Embryonic facial prominence (tissue), 1 donor: ENCODE measurements at regions not wholly inside any gene's neighbourhood (a gene's known extent, or its start where the extent isn't known, plus 50 kb on each side); places are given as distances from the start of the nearest gene placed in this dataset.
"Not testable (repeated sequence)": the region's sequence is repeated elsewhere in the genome, so short reads cannot be mapped to it uniquely, and the experiment has no call there.

Source experiments
- DNase-seq: peaks from one replicate; pipeline ENCODE4 v3.0.0-alpha.2; 2016; ENCODE audit errors: extremely low spot score

DNA sequence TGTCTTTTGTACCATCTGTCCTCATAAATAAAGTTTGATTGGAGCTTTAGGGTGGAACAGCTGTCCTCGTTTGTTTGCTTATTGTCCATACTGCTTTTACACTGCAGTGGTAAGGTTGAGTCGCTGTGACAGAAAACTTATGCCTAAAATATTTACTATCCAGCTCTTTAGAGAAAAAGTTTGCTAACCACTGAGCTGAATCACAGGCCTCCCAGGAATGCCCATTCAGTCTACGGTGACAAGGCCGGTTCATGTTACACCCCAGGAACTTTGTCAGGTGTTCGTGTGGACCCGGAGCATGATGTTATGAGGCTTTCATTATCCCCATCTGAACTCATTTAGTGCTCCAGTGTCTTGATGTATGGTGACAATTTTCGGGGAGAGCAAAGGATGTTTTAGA lies 401.1 kb downstream of the SAMD5 start:
- no peak for DNase-seq

DNA sequence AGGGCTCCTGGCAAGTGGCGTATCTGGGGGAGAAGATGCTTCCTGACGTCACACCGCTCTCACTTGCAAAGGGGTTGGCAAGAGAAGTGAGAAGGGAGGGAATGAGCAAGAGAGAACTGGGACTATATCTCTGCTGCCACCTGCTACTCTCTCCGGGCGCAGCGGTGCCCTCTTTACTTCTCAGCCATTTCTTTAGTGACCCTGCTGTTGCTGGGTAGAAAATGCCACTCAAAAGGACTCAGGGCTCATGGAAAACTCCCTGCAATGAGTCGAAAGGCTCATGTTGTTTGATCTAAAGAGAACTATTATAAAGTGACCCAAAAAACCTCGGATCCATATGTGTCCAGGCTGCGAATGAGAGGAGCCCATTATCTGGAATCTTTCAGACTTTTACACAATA lies 401.8 kb downstream of the SAMD5 start:
- no peak for DNase-seq

DNA sequence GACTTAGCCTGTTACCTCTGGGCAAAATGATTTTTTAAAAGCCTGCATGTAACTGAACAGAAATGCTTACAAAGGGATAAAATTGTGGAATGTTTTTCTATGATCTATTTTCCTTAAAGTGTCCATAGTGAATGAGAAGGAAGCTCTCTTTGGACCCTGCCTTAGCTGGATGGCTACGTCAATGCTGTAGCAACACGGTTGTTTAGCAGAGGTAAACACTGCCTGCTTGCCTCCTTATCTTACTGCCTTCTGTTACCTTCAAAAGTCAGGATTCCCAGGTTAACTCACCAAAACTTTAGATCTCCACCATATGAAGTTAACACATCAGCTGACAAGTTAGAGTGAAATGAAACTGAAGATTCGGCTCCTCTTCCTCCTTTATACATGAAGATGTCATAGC lies 402.6 kb downstream of the SAMD5 start:
- no peak for DNase-seq

DNA sequence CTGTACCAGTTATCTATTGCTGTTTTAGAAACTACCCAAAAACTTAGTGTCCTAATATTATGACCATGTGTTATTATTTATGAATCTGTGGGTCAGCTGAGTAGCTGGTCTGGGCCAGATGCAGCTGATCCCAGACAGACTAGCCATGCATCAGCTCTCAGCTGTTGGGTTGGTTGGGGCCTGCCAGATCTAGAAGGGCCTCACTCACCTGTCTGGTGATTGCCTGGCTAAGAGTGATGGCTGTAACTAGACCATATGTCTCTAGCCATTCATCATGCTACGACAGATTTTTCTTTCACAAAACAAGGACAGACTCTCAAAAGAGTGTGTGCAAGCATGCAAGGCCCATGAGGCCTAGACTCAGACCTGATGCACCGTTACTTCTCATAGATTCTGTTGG lies 403.2 kb downstream of the SAMD5 start:
- no peak for DNase-seq

DNA sequence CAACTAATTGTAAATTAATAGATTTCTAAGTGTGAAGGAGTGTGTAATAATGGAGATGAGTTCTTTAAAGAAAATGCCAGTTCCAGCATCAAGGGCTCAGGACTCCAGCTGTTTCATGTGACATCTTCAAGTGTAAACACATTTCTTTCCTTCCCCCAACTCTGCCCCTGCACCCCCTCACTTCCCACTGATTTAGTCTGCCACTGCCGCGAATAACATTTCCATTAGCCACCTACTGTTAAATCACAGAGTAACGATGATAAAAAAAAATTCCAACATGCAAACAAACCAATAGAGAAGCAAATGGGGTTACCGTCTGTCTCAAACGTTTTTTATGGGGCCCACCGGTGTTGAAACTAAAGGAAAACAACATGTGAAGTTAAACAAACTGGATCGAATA lies 414.3 kb downstream of the SAMD5 start:
- DNase-seq, result no peak

DNA sequence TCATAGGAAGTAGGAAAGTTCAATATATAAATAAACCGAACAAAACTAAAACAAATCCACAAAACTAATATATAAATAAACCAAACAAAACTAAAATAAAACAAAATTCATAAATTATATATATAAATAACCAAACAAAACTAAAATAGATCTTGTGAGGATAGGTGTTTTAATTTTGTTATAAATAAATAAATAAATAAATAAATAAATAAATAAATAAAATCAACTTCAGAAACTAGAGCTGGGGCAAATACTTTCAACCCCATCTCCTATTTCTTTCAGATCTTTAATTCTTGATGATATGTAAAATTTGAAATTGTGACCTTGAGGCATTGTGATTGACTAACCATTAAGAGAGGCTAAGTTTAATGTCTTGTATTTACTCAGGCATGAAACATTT lies 416.1 kb downstream of the SAMD5 start:
- DNase-seq, result no peak

DNA sequence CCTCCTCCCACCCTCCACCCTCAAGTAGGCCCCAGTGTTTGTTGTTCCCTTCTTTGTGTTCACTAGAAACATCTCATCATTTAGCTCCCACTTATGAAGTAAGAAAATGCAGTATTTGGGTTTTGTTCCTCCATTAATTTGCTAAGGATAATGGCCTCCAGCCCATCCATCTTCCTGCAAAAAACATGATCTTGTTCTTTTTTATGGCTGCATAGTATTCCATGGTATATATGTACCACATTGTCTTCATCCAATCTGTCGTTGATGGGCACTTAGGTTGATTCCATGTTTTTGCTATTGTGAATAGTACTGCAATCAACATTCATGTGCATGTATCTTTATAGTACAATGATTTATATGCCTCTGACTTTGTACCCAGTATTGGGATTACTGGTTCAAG lies 416.8 kb upstream of the SASH1 start:
- DNase-seq, result no peak

DNA sequence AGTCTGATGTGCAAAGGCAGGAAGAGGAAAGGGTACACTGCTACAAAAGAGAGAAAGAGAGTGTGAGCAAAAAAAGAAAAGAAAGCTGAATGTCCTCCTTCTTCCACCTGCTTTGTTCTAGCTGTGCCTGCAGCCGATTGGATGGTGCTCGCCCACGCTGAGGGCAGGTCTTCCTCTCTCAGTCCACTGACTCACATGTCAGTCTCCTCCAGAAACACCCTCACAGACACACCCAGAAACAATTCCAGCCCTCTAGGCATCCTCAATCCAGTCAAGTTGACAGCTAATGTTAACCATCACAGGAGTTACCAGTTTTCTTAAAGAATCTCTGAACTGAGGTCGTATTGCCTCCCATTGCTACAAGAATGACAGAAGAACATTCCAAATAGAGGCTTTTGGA lies 411.9 kb upstream of the SASH1 start:
- no peak for DNase-seq

DNA sequence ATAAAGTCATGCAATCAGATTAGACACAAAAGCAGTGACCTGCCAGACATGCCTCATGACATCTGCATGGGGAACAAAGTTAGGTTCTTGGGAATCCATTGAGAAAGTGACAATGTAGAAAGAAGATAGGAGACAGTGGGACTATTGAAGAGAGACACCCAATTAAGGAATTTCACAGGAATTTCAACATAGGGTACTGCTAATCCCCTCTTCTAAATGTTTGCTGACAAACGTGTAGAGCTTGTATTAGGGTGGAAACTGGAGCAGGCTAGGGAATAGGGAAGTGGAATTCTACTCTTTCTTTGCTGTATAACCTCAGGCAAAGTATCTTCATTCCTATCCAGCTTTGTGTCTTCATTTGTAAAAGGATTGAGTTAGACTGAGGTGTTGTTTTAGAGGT lies 409.4 kb upstream of the SASH1 start:
- no peak for DNase-seq

DNA sequence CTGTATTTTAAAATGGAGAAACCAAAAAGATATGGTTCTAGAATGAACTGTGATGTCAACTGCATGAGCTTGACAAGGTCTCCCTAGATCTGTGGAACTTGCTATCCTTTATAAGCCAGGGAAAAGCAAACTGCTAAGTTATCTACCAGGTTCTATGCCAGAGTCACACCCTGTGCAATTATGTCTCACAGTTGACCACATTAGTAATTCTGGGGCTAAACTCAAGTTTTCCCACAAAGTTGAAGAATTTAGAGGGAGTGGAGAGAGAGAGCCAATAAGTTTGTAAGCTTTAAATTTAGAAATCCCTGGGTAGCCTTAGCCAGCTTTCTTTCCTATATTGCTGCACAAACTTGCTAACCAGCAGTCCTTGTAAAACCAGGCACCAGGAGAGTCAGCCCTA lies 407.0 kb upstream of the SASH1 start:
- no peak for DNase-seq

DNA sequence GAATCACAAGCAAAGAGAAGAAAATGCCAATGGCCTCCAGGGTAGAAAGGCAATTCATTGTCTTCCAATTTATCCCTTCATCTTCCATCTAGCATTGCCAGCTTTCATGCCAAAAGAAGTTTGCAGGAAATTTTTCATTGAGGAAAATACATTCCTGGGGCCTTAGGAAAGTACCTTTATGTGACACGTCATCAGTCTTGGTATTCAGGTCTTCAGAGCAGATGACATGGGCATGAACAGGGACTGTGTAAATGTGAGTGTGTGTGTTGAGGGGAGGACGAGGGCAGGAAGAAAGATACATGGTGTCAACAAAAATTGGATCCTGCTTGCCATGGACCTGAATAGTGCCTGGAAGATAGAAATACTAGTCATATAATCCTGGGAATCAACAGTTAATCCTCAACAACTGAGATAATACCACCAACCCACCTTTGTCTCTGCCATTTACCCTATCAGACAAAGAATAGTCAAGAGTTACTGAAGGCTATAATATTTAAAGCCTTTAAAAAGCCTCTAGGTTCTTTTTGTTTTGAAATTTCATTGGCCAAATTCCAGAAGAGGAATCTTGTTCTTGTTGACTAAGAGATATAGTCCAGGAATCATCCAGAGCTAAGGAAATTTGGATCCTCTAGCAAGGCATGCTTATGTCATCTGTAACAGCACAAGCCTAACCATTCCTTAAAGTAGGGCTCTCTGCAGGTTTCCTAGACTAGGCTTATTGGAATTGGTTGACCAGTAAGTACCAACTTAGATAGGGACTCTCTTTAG lies 405.8 kb upstream of the SASH1 start:
- DNase-seq, result no peak

DNA sequence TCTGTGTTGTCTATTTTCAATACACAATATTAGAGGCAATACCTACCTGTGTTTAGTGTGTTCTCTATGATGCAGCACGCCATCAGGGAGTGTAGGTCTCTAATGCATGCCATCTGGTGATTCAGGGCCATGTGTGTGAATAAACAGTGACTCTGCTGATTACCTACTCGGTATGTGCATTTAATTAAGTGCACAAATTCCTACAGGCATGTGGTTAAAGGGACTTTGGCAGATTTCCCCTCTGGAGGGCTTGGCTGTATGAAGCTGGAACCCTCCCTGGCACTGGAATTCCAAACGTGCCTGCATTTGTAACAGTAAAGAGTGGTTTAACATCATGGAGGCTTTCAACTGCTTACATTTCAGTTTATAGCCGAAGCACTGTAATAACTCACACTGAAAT lies 401.5 kb upstream of the SASH1 start:
- peak; percentile 14 for DNase-seq

DNA sequence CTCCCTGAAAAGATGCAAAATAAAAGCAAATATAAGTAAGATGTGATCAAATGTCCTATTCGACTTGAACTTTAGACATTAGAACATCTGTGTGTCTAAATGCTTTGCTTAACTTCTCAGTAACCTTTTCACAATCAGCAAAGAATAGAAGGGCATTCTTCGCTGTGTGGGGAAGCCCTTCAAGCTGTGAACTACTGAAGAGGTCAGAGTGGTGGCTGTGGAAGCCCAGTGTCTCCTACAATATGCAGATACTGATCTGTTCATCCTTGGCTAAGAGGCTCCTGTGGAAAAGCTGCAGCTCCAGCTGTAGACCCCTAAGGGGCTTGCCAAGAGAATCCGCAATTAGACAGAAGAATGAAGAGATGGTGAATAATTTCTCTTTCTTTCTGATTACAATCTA lies 400.3 kb upstream of the SASH1 start:
- no peak for DNase-seq

DNA sequence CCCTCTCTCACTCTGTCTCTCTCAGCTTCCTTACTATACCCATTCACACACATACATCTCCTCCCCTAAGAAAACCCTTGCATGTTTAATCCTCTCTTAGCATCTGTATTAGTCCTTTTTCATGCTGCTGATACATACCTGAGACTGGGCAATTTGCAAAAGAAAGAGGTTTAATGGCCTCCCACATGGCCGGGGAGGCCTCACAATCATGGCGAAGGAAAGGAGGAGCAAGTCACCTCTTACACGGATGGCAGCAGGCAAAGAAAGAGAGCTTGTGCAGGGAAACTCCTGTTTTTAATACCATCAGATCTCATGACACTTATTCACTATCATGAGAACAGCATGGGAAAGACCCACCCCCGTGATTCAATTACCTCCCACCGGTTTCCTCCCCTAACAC lies 398.5 kb upstream of the SASH1 start:
- DNase-seq, result no peak

DNA sequence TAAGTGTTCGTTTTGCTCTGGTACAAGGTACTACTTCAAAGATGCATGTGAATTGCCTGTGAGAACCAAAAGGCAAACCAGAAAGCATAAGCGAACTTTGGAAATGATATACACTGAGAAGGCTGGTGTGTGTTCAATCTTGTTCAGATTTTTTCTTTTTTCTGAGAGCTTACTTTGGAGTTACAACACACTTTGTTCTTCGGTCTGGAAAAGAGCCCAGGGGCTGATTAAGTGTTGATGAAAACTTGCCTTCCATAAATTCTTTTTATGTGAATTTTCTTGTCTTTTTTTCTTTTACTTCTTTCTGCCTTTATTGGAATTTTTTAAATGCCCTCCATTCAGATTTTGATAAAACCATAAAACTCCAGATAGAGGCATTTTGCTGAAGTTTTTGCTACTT lies 395.1 kb upstream of the SASH1 start:
- DNase-seq, result no peak

DNA sequence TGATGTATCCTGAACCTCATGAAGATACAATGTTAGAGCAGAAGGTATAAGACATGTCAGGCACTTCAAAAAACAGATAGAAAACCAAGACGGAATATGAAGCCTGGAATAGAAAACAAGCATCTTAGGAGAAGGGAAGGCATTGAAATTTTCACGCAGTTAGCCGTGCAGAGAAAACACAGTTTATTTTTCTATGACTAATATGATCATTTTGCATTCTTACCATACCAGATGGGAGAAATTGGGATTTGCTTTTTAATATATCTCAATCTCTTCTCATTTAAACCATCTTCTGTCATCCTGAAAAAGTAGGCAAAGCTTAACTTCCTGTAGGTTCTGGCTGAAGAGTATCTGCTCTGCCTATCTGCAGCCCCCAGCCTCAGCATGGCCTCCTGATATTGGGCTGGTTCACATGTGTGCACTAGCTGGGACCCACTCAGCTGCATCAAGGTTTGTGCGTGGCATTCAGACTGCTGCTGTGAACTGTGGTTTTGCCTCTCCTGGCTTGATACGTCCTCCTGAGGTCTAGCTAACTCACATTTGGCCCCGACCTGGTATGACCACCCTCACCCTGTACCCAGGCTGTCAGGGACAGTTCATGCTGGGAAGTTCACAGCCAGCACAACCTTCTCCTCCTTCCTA lies 392.5 kb upstream of the SASH1 start:
- no peak for DNase-seq

DNA sequence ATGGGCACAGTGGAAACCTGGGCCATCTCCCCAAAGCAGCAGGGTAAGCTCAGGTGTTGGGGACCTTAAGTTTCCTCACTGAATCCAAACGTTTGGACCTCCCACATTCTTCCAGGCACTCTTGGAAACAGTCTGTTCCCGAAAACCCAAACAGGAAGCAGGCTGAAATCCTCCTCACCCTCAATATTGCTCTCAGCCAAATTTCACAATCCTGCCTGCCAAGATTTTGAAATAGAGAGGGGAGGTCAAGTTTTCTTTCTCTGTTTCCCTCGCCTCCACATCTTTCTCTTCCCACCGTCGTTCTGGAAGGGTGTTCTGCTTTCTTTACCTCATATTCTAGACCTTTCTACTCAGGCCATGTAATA lies 392.0 kb upstream of the SASH1 start:
- DNase-seq, result no peak

DNA sequence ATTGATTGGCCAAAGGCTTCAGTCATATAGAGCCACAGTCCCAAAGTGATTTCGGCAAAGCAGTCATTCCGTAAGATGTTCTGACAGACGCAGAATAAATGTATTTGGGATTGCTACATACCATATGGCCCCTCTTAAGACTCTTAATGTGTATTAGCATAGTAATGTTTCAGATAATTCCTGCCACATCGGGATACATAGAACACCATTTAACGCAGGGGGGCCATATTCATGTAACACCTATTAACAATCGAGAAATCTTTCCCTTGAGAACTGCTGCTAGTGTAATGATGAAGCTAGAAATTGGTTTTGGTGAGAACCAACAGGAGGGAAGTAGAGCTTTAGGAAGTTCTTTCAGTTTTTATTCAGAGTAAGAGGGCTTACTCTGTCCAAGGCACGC lies 390.9 kb upstream of the SASH1 start:
- DNase-seq, result no peak

DNA sequence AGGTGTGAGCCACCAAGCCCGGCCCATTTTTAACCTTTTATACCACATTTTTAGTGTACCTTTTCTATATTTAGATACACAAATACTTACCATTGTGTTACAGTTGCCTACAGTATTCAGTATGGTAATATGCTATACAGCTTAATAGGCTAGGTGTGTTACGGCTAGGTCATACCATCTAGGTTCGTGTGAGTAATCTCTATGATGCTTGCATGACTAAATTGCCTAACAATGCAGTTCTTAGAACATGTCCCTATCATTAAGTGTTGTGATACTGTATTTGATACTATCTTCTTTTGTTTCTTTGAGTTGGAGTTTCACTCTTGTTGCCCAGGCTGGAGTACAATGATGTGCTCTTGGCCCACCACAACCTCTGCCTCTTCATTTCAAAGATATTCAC lies 387.7 kb upstream of the SASH1 start:
- DNase-seq, result no peak

DNA sequence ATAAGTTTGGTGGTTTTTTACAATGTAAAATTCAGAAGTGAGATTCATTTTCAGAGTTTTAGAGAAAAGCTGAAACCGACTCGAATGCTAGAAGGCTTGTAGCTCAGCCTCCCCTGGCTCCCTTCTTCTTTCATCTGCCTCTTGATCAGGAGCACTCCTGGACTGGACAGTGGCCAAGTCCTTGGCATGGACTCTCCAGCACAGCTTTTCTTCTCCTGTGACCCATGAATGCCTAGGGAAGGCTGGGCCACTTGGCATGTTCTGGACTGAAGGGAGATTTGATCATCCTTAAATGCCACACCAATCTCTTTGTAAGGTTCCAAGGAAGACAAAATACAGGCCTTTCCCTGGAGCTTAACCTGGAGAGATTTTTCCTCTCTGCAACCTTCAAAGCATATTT lies 384.0 kb upstream of the SASH1 start:
- no peak for DNase-seq

DNA sequence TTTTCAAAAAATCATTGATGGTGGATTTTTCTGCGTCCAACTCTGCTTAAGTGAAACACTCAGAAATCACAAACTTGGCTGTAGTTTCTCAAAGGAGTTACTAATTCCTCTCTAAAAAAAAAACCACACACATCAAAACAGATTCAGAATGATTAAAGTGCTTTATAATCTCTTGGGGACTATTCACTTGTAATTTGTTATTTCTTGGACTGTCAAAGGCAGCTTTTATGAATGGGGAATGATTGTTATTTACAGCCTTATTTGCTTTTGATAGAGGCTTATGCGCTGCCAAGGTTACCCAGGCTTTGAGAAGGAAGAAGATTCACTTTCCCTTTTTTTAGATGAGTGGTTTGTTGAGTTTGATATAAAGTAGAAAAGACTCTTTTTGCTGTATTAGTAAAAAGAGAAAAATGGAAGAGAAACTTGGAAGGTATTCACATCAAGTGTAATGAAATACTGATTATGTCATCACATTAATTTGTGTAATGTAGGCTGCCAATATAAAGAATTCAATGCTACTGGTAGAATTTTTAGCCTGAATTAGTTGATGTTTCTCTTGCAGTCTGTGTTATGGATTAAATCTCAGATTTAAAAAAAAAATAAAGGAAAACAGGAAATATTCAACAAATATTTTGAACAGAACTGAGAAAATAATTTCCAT lies 381.0 kb upstream of the SASH1 start:
- no peak for DNase-seq

DNA sequence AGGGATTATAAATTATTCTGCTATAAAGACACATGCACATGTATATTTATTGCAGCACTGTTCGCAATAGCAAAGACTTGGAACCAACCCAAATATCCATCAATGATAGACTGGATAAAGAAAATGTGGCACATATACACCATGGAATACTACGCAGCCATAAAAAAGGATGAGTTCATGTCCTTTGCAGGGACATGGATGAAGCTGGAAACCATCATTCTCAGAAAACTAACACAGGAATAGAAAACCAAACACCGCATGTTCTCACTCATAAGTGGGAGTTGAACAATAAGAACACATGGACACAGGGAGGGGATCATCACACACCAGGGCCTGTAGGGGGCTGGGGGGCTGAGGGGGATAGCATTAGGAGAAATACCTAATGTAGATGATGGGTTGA lies 377.2 kb upstream of the SASH1 start:
- not testable (repeated sequence) for DNase-seq

DNA sequence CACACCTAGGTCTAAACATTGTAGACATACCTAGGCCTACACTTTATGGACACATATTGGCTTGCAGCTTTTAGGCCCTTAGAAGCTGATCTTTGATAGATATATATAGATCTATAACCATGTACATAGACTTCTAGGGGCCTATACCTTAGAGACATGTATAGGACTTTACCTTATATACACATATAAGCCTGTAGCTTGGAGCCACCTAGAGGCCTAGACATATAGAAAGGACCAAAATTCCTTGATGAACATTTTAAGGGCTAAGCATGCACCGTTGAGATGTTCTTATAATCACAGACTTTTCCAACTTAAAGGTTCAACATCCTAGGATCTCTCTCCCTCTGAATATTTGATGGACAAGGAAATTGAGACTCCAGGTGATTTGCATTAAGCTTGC lies 371.7 kb upstream of the SASH1 start:
- no peak for DNase-seq
